ENCODE measurements at regions not wholly inside any gene's neighbourhood (a gene's known extent, or its start where the extent isn't known, plus 50 kb on each side); places are given as distances from the start of the nearest gene placed in this dataset.

GRCh38 chr16:5589812-5590373 lies 492.3 kb upstream of the EEF2KMT start:
- H3K4me3 ChIP-seq (ENCODE audit: low read length): no peak overlapping the region
- DNase-seq (ENCODE audit: low read depth): no peak
- TF ChIP-seq, protein P1, sequence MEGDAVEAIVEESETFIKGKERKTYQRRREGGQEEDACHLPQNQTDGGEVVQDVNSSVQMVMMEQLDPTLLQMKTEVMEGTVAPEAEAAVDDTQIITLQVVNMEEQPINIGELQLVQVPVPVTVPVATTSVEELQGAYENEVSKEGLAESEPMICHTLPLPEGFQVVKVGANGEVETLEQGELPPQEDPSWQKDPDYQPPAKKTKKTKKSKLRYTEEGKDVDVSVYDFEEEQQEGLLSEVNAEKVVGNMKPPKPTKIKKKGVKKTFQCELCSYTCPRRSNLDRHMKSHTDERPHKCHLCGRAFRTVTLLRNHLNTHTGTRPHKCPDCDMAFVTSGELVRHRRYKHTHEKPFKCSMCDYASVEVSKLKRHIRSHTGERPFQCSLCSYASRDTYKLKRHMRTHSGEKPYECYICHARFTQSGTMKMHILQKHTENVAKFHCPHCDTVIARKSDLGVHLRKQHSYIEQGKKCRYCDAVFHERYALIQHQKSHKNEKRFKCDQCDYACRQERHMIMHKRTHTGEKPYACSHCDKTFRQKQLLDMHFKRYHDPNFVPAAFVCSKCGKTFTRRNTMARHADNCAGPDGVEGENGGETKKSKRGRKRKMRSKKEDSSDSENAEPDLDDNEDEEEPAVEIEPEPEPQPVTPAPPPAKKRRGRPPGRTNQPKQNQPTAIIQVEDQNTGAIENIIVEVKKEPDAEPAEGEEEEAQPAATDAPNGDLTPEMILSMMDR (IDR thresholded peaks at IDR 0.05; ENCODE audit: insufficient read depth, low read depth, low read length, missing control alignments): no peak

GRCh38 chr16:5584109-5584508 lies 486.5 kb upstream of the EEF2KMT start:
- TF ChIP-seq, protein P1 (IDR thresholded peaks at IDR 0.05; ENCODE audit: insufficient read depth, low read depth, low read length, missing control alignments): no peak
- DNase-seq (ENCODE audit: low read depth): no peak
- no peak overlapping the region for H3K4me3 ChIP-seq (ENCODE audit: low read length)

DNA sequence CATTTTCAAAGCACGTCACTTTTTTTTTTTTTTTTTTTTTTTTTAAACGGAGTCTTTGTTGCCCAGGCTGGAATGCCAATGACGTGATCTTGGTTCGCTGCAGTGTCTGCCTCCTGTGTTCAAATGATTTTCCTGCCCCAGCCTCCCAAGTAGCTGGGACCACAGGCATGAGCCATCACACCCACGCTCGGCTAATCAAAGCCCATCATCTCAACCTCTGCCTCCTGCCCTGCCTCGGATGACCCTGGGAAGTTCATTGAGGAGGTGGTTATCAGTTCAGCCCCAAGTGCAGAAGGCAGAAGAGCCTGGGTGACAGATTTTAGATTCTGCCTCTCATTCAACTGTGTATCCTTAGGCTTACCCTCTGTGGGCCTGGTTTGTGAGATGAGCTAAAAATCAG lies 484.9 kb upstream of the EEF2KMT start:
- DNase-seq (ENCODE audit: low read depth): no peak
- H3K4me3 ChIP-seq (ENCODE audit: low read length): no peak overlapping the region
- TF ChIP-seq, protein P1 (IDR thresholded peaks at IDR 0.05; ENCODE audit: insufficient read depth, low read depth, low read length, missing control alignments): no peak

DNA sequence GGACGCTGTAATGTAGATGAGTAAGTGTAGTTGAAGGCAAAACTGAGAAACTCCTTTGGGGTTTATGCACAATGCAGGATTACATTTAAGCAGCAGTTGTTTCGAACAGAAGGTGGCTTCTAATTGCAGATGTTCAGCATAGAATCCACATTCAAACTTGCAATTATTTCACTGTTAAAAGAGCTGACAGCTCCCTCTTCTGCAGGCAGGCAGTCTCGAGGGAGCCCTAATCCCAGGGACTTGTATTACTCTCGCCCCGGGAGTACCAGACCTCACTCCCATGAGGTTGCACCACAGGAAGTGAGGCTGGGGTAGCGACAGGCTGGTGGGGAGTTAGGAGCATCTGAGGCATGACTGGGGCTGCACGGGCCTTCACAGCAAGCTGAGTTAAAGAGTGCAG lies 484.3 kb upstream of the EEF2KMT start:
- TF ChIP-seq, protein P1 (IDR thresholded peaks at IDR 0.05; ENCODE audit: insufficient read depth, low read depth, low read length, missing control alignments): no peak
- no peak overlapping the region for H3K4me3 ChIP-seq (ENCODE audit: low read length)

DNA sequence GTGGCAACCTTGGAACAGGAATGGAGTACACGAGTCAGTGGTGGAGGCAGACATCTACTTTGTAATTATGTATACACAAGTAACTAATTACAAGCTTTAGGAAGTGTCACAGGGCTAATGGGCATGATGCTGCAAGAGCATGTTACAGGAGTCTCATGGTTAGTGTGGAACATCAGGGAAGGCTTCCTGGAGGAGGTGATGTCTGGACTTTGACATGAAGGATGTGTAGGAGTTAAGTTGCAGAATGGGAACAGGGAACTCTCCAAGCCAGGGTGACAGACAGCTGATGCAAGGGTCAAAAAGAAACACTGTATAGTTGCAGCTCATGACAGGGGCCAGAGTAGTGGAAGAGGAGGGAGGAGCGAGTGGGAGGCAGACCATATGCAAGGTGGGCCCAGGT lies 483.8 kb upstream of the EEF2KMT start:
- TF ChIP-seq, protein P1 (IDR thresholded peaks at IDR 0.05; ENCODE audit: insufficient read depth, low read depth, low read length, missing control alignments): no peak
- DNase-seq (ENCODE audit: low read depth): no peak
- H3K4me3 ChIP-seq (ENCODE audit: low read length): no peak overlapping the region

More for the DNA sequence above, 484.3 kb upstream of the EEF2KMT start:
- DNase-seq (ENCODE audit: low read depth): no peak

DNA sequence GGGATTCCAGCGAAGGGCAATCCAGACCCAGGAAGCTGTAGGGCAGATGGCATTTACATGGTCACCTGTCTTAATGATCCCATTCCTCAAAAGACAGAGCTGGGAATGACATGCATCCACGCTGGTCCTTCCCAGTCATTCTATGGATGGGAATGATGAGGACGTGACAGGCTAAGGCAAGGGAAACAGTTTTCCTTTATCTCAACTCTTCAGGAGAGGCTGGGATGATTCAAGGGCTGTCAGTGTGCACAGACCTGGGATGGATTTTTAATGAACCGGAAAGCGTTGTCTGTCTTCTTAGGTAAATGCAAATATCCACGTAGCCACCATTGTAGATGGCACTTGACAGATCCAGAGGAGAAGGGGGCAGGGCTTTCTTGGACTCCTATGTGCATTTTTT lies 483.2 kb upstream of the EEF2KMT start:
- H3K4me3 ChIP-seq (ENCODE audit: low read length): no peak overlapping the region
- TF ChIP-seq, protein P1 (IDR thresholded peaks at IDR 0.05; ENCODE audit: insufficient read depth, low read depth, low read length, missing control alignments): no peak
- no peak for DNase-seq (ENCODE audit: low read depth)

GRCh38 chr16:5580296-5580695 lies 482.7 kb upstream of the EEF2KMT start:
- H3K4me3 ChIP-seq (ENCODE audit: low read length): no peak overlapping the region
- TF ChIP-seq, protein P1 (IDR thresholded peaks at IDR 0.05; ENCODE audit: insufficient read depth, low read depth, low read length, missing control alignments): no peak
- DNase-seq (ENCODE audit: low read depth): no peak

Measured in epithelial cell of esophagus (primary cell).